ENCODE measurements at regions not wholly inside any gene's neighbourhood (a gene's known extent, or its start where the extent isn't known, plus 50 kb on each side); places are given as distances from the start of the nearest gene placed in this dataset.
A peak's percentile ranks its signal among the peaks of the same experiment; 100 is the strongest.
"Not testable (repeated sequence)": the region's sequence is repeated elsewhere in the genome, so short reads cannot be mapped to it uniquely, and the experiment has no call there.

- no peaks in the 10 kb centered on the region for H3K4me1 ChIP-seq (ENCODE audit: control insufficient read depth, insufficient read depth, low read length)
- no peak overlapping the region for H3K27ac Mint-ChIP-seq
- no peaks in the 10 kb centered on the region for H3K9me3 ChIP-seq (ENCODE audit: control insufficient read depth, low read length)
- no peak overlapping the region for H3K4me3 Mint-ChIP-seq
- H3K9me3 Mint-ChIP-seq, result peaks cover 31% of the 10 kb centered on the region
- no peaks in the 10 kb centered on the region for H3K4me1 Mint-ChIP-seq
- no peak overlapping the region for H3K9ac ChIP-seq (ENCODE audit: extremely low read depth, low read length, poor library complexity, severe bottlenecking)
- H3K27ac ChIP-seq (ENCODE audit: low read depth, low read length), result no peak overlapping the region
- no peaks in the 10 kb centered on the region for H3K36me3 Mint-ChIP-seq (ENCODE audit: low read depth)
- TF ChIP-seq CTCF (conservative IDR thresholded peaks at IDR 0.05), result no peak
- H3K27me3 Mint-ChIP-seq (ENCODE audit: insufficient read depth), result peaks cover 10% of the 10 kb centered on the region
- no peak overlapping the region for H3K4me3 ChIP-seq (ENCODE audit: low read length)
- no peak for DNase-seq
- H3K27me3 ChIP-seq (ENCODE audit: control insufficient read depth, insufficient read depth, low read length, poor library complexity, severe bottlenecking), result no peaks in the 10 kb centered on the region
- H3K36me3 ChIP-seq (ENCODE audit: control insufficient read depth, insufficient read depth, low read length), result no peaks in the 10 kb centered on the region
Observed at GRCh38 chr12:14086838-14087237, 105.4 kb upstream of the GRIN2B start.

GRCh38 chr12:14099994-14100393, 118.6 kb upstream of the GRIN2B start:
- TF ChIP-seq CTCF (conservative IDR thresholded peaks at IDR 0.05), result no peak
- Histone ChIP-seq H3K36me3 (ENCODE audit: control insufficient read depth, insufficient read depth, low read length) (no peaks in the 10 kb centered on the region), H3K4me1 (ENCODE audit: control insufficient read depth, insufficient read depth, low read length) (no peaks in the 10 kb centered on the region), H3K4me3 (ENCODE audit: low read length) (peak overlapping the region; percentile 13), H3K27me3 (ENCODE audit: control insufficient read depth, insufficient read depth, low read length, poor library complexity, severe bottlenecking) (no peaks in the 10 kb centered on the region), H3K9me3 (ENCODE audit: control insufficient read depth, low read length) (peaks cover 56% of the 10 kb centered on the region), H3K9ac (ENCODE audit: extremely low read depth, low read length, poor library complexity, severe bottlenecking) (no peak overlapping the region), H3K27ac (ENCODE audit: low read depth, low read length) (no peak overlapping the region)
- Mint-ChIP-seq H3K4me3 (no peak overlapping the region), H3K27me3 (ENCODE audit: insufficient read depth) (peaks cover 13% of the 10 kb centered on the region), H3K4me1 (peaks cover 28% of the 10 kb centered on the region), H3K27ac (no peak overlapping the region), H3K36me3 (ENCODE audit: low read depth) (peaks cover 21% of the 10 kb centered on the region), H3K9me3 (peaks cover 62% of the 10 kb centered on the region)
- DNase-seq, result no peak
- 93 to 95% methylated on average over 3 of the region's 3 CpGs for WGBS, 2 experiments (ENCODE audit: insufficient coverage in 1 of 2, insufficient read length in 1 of 2)

- not testable (repeated sequence) for H3K27ac Mint-ChIP-seq; H3K36me3 ChIP-seq (ENCODE audit: control insufficient read depth, insufficient read depth, low read length); H3K4me1 ChIP-seq (ENCODE audit: control insufficient read depth, insufficient read depth, low read length); H3K9ac ChIP-seq (ENCODE audit: extremely low read depth, low read length, poor library complexity, severe bottlenecking); H3K4me3 Mint-ChIP-seq; H3K27me3 ChIP-seq (ENCODE audit: control insufficient read depth, insufficient read depth, low read length, poor library complexity, severe bottlenecking); H3K27ac ChIP-seq (ENCODE audit: low read depth, low read length); DNase-seq
- WGBS, 2 experiments (ENCODE audit: insufficient coverage in 1 of 2, insufficient read length in 1 of 2), result 95% methylated on average over 1 of the region's 1 CpG; no CpG with 5 or more reads in 1 of the 2 experiments
- H3K9me3 ChIP-seq (ENCODE audit: control insufficient read depth, low read length), result peaks cover 67% of the 10 kb centered on the region
- Mint-ChIP-seq H3K27me3 (ENCODE audit: insufficient read depth) (peaks cover 13% of the 10 kb centered on the region), H3K4me1 (peaks cover 21% of the 10 kb centered on the region), H3K9me3 (peaks cover 72% of the 10 kb centered on the region), H3K36me3 (ENCODE audit: low read depth) (peaks cover 22% of the 10 kb centered on the region)
- H3K4me3 ChIP-seq (ENCODE audit: low read length), result peak overlapping the region; percentile 7
Observed at GRCh38 chr12:14101556-14101955, 120.2 kb upstream of the GRIN2B start.

GRCh38 chr12:14111230-14111865, 129.9 kb upstream of the GRIN2B start:
- peaks cover 9% of the 10 kb centered on the region for H3K9me3 Mint-ChIP-seq

More at GRCh38 chr12:14111230-14111865, 129.9 kb upstream of the GRIN2B start:
- H3K27me3 Mint-ChIP-seq (ENCODE audit: insufficient read depth), result peaks cover 38% of the 10 kb centered on the region
- DNase-seq, result peak; percentile 89
- H3K27ac ChIP-seq (ENCODE audit: low read depth, low read length), result no peak overlapping the region
- H3K4me1 ChIP-seq (ENCODE audit: control insufficient read depth, insufficient read depth, low read length), result no peaks in the 10 kb centered on the region
- H3K27ac Mint-ChIP-seq, result no peak overlapping the region
- H3K4me3 Mint-ChIP-seq, result no peak overlapping the region
- peaks cover 2% of the 10 kb centered on the region for H3K36me3 Mint-ChIP-seq (ENCODE audit: low read depth)
- WGBS, 2 experiments (ENCODE audit: insufficient coverage in 1 of 2, insufficient read length in 1 of 2), result 38 to 53% methylated on average over 6 to 9 of the region's 9 CpGs
- H3K4me3 ChIP-seq (ENCODE audit: low read length), result no peak overlapping the region
- no peaks in the 10 kb centered on the region for H3K36me3 ChIP-seq (ENCODE audit: control insufficient read depth, insufficient read depth, low read length)
- peaks cover 2% of the 10 kb centered on the region for H3K9me3 ChIP-seq (ENCODE audit: control insufficient read depth, low read length)
- peaks cover 23% of the 10 kb centered on the region for H3K4me1 Mint-ChIP-seq
- H3K27me3 ChIP-seq (ENCODE audit: control insufficient read depth, insufficient read depth, low read length, poor library complexity, severe bottlenecking), result no peaks in the 10 kb centered on the region
- peak; percentile 91 for TF ChIP-seq CTCF (conservative IDR thresholded peaks at IDR 0.05)
- no peak overlapping the region for H3K9ac ChIP-seq (ENCODE audit: extremely low read depth, low read length, poor library complexity, severe bottlenecking)
